HL-60 (cell line): ENCODE measurements at regions not wholly inside any gene's neighbourhood (a gene's known extent, or its start where the extent isn't known, plus 50 kb on each side); places are given as distances from the start of the nearest gene placed in this dataset.
"Not testable (repeated sequence)": the region's sequence is repeated elsewhere in the genome, so short reads cannot be mapped to it uniquely, and the experiment has no call there.

Experiments
- CTCF ChIP-seq: IDR thresholded peaks from one replicate; pipeline ENCODE4 v1.5.1; 2011; ENCODE audit warnings: low read length, control low read depth, inconsistent platforms; ENCODE audit not compliant: insufficient read depth
- POLR2AphosphoS5 ChIP-seq: IDR thresholded peaks from 2 replicates; pipeline ENCODE4 v1.6.1; 2012; ENCODE audit warnings: low read depth
- SPI1 ChIP-seq: IDR thresholded peaks from 2 replicates; pipeline ENCODE4 v1.6.1; 2012; ENCODE audit warnings: low read depth, mild to moderate bottlenecking, borderline replicate concordance

GRCh38 chr15:21024235-21024987 lies 158.3 kb upstream of the POTEB2 start:
- TF ChIP-seq CTCF, POLR2AphosphoS5, SPI1: not testable (repeated sequence)
